GM04504 (cell line): ENCODE measurements at regions not wholly inside any gene's neighbourhood (a gene's known extent, or its start where the extent isn't known, plus 50 kb on each side); places are given as distances from the start of the nearest gene placed in this dataset.
"Not testable (repeated sequence)": the region's sequence is repeated elsewhere in the genome, so short reads cannot be mapped to it uniquely, and the experiment has no call there.

ENCODE experiments used
- DNase-seq: peaks from one replicate; pipeline ENCODE4 v3.0.0-alpha.2; 2012; ENCODE audit warnings: low read depth

DNA sequence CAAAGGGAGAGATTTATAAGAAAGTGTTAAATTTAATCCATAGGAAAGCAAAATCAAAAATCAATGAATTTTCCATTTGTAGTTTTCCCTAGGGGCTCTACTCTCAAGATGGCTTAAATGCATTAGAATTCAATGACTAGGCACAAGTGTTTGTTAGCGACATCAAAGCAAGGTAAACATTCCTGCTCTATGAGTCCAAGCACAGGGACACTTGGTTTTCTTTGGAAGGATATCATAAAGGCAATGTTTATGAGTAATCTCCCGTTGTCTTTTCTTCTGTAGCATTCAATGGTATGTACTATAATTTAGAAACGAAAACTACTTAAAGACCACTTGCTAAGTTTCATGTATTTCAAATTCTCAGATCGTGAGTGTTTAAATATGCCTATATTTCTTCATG lies 54.8 kb upstream of the ZNF717 start:
- not testable (repeated sequence) for DNase-seq

DNA sequence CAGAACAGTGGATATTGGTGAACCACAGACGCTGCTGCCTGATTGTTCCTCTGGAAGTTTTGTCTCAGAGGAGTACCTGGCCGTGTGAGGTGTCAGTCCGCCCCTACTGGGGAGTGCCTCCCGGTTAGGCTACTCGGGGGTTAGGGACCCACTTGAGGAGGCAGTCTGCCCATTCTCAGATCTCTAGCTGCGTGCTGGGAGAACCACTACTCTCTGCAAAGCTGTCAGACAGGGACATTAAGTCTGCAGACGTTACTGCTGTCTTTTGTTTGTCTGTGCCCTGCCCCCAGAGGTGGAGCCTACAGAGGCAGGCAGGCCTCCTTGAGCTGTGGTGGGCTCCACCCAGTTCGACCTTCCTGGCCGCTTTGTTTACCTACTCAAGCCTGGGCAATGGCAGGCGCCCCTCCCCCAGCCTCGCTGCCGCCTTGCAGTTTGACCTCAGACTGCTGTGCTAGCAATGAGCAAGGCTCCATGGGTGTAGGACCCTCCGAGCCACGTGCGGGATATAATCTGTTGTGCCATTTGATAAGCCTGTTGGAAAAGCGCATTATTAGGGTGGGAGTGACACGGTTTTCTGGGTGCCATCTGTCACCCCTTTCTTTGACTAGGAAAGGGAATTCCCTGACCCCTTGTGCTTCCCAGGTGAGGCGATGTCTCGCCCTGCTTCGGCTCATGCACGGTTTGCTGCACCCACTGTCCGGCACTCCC lies 65.1 kb upstream of the ZNF717 start:
- not testable (repeated sequence) for DNase-seq

DNA sequence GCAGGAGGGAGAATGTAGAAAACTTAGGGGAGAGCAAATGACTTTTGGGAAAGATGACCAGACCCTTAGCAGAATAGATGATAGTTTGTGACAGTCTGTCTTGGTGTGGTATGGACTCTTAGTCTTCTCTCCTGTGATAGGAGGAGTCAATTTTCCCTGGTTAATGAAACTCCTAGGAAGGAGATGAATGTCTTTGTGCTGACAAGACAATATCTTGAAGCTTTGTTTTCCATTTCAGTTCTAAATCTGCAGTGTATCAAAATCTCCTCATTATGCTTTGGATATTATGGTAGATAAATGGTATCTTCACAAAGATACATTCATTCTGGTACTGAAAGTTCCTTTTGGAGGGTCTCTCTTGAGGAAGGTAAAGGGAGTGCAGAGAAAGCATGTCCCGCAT lies 77.8 kb upstream of the ZNF717 start:
- no peak for DNase-seq

GRCh38 chr3:75863878-75864277 lies 78.5 kb upstream of the ZNF717 start:
- no peak for DNase-seq

- DNase-seq: not testable (repeated sequence)
Measured at GRCh38 chr3:75883719-75884118, 98.4 kb upstream of the ZNF717 start.

GRCh38 chr3:75886971-75887526 lies 101.7 kb upstream of the ZNF717 start:
- no peak for DNase-seq

GRCh38 chr3:75894234-75894633 lies 108.9 kb upstream of the ZNF717 start:
- DNase-seq: no peak

GRCh38 chr3:75896265-75896664 lies 110.9 kb upstream of the ZNF717 start:
- DNase-seq: no peak

DNA sequence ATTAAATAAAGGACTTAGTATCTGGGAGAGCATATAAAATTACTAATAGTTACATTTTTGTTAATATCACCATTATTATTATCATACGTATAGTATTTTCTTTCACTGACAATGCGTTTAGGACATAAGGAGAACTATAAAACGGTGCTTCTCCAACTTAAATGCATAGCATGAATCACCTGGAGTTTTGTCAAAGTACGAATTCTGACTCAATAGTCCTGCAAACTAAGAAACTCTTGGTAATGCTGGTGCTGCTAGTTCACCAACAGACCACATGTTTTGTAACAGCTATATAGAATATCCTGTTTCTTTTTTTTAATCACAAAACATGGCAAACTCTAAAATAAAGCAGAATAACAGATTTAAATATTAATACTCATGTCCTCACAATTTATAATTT lies 116.1 kb upstream of the ZNF717 start:
- DNase-seq: not testable (repeated sequence)

- DNase-seq: no peak
Measured at GRCh38 chr3:75906555-75907112, 121.3 kb upstream of the ZNF717 start.

DNA sequence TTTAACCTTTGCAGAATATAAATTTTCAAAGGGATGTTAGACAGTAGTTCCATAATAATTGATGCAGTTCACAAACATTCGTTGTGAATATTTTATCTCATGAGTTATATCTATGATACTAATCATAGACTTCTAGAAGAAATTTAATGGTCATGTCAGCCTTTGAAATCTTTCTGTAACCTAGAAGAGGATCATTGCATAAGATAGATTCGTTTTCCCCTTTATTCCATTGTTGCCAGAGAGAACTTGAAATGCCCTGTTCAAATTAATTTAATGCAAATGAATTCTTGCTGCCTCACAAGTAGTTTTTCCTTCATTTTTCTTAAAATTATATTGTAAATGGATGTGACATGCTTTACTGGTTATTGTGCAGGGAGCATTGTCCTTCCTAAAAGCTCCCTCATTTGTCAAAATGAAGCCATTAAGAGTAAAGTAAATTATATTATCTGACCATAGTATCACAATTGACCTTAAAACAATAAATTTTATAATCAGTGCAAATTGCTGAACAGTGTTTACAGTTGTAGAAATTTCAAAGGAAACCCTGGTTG lies 128.5 kb upstream of the ZNF717 start:
- DNase-seq: no peak

DNA sequence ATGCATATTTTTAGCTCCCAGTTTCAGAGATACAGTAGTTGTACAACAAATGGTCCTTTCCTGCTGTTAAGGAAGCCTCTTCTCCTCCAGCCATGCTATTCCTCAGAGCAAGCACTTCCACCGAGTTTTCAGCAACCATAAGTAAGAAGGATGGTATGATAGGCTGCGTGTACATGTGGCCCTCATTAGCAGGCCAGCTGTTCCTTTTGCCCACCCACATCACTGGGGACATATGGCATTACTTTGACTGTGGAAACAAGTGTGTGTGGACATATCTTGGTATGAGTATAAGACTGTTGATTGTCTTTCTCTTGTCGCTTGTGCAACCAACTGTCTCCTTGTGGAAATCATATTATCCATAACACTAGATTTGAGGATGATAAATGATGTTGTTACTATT lies 129.4 kb upstream of the ZNF717 start:
- DNase-seq: not testable (repeated sequence)

DNA sequence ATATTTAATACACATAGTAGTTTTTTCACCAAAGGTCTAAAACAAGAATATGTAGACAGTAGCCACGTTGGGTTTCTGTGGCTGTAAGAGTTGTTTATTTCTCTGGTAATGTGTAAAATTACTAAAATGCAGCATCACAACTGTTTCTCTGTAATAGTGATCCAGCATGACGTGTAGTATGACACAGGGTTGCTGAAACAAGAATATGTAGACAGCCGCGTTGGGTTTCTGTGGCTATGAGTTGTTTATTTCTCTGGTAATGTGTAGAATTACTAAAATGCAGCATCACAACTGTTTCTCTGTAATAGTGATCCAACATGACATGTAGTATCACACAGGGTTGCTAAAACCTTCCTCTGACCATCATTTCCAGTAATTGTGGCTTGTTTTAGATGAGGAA lies 153.6 kb upstream of the ZNF717 start:
- DNase-seq: no peak

DNA sequence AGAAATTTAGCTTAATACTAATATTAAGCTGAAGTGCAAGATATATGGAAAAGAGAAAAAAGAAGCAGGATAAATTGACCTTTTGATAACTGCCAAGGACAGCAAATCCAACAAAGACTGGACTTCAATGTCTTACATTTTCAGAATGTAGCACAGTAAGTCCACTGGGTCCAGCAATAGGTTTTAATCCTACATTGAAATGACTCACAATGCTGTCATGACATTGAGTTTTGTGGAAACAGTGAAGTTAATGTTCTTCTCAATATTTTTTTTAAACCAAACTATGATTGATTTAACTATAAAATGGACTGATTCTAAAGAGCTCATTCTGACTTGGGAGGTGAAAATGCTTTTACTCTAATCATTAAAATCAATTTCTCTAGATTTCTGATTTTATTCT lies 166.6 kb upstream of the ZNF717 start:
- no peak for DNase-seq

DNA sequence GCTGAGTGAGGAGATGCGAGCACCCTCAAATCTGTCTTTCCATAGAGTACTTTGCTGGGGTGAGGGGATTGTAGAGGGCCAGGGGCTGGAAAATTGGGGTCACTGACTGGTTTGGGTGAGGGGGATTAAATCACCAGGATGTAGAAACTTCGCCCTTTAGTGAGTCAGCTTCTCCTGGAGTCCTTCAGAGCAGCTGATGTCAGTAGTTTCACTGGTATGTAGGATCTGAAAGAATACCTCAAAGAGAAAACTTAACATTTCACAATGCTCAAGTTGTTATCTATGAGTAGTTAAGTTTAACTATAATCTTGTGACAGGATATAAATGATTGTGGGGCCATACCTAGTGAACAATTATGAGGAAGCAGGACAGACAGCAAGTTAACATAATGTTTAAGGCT lies 174.7 kb upstream of the ZNF717 start:
- not testable (repeated sequence) for DNase-seq

DNA sequence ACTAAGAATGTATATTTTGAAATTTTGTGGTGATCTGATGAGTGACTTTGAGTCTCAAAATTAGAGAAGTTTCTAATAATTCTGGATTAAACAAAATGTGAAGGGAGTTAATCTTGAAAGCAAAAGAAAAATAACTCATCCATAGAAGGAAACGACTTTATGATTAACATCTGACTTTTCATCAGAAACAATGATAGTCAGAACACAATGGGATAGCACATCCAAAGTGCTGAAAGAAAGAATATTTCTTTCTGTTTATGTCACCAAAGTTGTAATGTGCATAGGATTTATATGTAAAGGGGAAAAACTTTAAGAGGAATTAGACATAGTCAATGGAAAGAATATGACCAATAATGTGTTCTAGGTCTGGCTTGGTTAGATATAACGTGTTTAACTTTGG lies 176.7 kb upstream of the ZNF717 start:
- DNase-seq: not testable (repeated sequence)

DNA sequence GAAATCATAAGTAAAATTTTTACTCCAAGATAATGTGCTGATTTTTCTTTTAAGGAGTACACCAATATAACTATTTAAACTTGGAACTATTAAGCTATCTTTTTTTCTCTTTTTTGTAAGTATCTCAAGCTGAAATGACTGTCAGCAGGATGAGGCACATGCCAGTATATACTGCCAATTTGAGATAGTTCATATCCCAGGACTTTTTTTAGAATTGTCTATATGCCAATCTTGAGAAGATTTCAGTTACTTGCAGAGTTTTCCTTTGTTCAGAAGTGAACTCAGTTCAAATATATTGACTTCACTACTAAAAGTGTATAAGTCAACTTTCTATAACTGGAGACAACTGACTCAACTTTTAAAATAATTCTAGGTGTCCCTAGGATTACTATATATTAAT lies 181.7 kb upstream of the ZNF717 start:
- DNase-seq: no peak

- no peak for DNase-seq
Measured at GRCh38 chr3:75978686-75979085, 193.3 kb upstream of the ZNF717 start.

DNA sequence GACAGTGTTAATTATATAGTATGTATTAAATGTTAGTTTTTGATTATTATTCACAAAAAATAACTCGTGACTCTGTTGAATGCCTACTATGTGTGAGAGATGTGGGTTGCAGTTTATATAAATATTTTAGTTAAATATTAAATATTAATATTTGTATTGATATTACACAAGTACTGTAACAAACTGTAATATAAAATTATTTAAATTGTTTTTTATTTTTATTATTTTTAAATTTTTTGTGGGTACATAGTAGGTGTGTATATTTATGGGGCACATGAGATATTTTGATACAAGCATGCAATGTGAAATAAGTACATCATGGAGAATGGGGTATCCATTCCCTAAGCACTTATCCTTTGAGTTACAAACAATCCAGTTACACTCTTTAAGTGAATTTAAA lies 196.1 kb upstream of the ZNF717 start:
- DNase-seq: no peak

- DNase-seq: no peak
Measured at GRCh38 chr3:75982151-75982550, 196.8 kb upstream of the ZNF717 start.

GRCh38 chr3:75983111-75983510 lies 197.8 kb upstream of the ZNF717 start:
- no peak for DNase-seq

DNA sequence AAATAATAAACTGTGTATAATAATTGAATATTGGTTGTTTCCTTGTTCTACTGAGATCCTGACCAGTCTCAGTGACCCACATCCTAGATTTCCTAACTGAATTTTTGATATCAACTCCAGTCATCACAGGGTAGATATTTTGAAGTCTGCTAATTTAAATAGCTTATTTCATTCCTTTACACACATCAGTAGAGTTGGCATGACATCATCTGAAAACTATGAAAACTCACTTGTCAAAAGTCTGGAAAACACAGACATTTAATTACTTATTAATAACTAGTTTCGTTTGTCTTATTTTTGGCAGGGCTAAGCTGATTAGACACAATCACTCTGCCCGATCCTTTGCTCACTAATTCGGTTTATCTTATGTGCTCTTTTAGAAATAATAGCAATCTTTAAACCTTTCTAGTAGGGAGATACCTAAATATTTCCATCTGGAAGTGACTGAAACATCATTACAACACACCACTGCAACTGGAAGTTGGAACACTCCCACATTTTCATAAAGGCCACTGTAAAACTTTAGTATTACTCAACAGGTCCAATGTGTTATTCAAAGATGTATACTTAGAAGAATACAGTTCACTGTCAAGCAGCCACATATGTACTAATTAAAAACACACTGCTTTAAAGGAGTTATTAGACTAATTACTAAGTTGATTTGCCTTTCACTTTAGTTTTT lies 198.4 kb upstream of the ZNF717 start:
- DNase-seq: no peak

DNA sequence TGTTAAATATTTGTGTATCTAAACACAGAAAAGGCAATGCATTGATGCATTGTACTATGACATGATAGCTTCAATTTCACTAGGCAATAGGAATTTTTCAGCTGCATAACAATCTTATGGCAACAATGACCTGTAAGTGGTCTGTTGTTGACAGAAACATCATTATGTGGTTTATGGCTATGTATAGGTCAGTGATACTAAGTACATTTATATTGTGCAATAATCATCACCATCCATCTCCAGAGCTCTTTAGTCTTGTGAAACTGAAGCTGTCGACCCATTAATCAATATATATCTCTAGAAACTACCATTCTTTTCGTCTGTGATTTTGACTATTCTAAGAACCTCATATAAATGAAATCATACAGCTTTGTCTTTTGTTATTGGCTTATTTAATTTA lies 200.1 kb upstream of the ZNF717 start:
- no peak for DNase-seq
